ENCODE measurements at regions not wholly inside any gene's neighbourhood (a gene's known extent, or its start where the extent isn't known, plus 50 kb on each side); places are given as distances from the start of the nearest gene placed in this dataset.

DNA sequence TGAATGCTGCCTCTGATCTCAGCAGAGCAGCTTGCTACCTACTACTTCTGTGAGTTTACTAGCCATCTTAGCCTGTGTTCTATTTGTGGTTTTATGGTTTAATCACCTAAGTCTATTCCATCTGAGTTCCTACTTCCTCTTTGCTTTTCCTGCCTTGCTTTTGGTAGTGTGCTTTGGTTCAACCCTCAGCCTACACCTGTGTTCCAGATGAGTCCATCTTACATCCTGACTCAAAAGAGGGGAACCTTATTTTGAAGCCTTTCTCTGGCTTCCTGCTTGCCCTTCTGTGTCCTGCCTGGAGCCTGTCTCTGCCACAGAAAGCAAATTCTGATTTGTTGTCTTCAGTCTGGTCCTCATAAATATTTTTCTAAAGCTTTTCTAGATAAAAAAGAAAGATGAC is 530.3 kb upstream of the MEX3C start:
- no peak for DNase-seq (ENCODE audit: low read depth)
- Histone ChIP-seq H3K4me3 (ENCODE audit: low read depth, low read length) (no peak overlapping the region), H3K27me3 (ENCODE audit: control insufficient read depth, insufficient read depth, low read length) (no peaks in the 10 kb centered on the region), H3K36me3 (ENCODE audit: control insufficient read depth, insufficient read depth, low read length) (no peaks in the 10 kb centered on the region)
- TF ChIP-seq, protein P1, sequence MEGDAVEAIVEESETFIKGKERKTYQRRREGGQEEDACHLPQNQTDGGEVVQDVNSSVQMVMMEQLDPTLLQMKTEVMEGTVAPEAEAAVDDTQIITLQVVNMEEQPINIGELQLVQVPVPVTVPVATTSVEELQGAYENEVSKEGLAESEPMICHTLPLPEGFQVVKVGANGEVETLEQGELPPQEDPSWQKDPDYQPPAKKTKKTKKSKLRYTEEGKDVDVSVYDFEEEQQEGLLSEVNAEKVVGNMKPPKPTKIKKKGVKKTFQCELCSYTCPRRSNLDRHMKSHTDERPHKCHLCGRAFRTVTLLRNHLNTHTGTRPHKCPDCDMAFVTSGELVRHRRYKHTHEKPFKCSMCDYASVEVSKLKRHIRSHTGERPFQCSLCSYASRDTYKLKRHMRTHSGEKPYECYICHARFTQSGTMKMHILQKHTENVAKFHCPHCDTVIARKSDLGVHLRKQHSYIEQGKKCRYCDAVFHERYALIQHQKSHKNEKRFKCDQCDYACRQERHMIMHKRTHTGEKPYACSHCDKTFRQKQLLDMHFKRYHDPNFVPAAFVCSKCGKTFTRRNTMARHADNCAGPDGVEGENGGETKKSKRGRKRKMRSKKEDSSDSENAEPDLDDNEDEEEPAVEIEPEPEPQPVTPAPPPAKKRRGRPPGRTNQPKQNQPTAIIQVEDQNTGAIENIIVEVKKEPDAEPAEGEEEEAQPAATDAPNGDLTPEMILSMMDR (IDR thresholded peaks at IDR 0.05; ENCODE audit: insufficient read depth, low read length, poor library complexity, severe bottlenecking): no peak

DNA sequence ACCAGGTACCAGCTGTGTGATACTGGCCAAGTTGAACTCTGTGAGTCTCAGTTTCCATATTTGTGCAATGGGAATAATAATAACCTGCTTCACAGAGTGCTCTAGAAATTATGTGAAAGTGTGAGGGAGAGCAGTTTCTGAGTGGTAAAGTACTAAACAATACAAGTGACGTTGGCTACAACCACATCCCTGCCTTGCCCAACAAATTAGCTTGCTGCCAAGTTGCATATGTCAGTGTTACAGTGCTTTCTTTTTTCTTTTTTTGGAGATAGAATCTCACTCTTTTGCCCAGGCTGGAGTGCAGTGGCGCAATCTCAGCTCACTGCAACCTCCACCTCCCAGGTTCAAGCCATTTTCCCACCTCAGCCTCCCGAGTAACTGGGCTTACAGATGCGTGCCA is 533.6 kb upstream of the MEX3C start:
- TF ChIP-seq, protein P1 (IDR thresholded peaks at IDR 0.05; ENCODE audit: insufficient read depth, low read length, poor library complexity, severe bottlenecking): no peak
- H3K27me3 ChIP-seq (ENCODE audit: control insufficient read depth, insufficient read depth, low read length): no peaks in the 10 kb centered on the region
- no peak overlapping the region for H3K4me3 ChIP-seq (ENCODE audit: low read depth, low read length)
- no peaks in the 10 kb centered on the region for H3K36me3 ChIP-seq (ENCODE audit: control insufficient read depth, insufficient read depth, low read length)
- DNase-seq (ENCODE audit: low read depth): no peak

- Histone ChIP-seq H3K36me3 (ENCODE audit: control insufficient read depth, insufficient read depth, low read length) (no peaks in the 10 kb centered on the region), H3K4me3 (ENCODE audit: low read depth, low read length) (no peak overlapping the region), H3K27me3 (ENCODE audit: control insufficient read depth, insufficient read depth, low read length) (no peaks in the 10 kb centered on the region)
- TF ChIP-seq, protein P1 (IDR thresholded peaks at IDR 0.05; ENCODE audit: insufficient read depth, low read length, poor library complexity, severe bottlenecking): no peak
- DNase-seq (ENCODE audit: low read depth): no peak
These were observed 537.1 kb upstream of the MEX3C start for GRCh38 chr18:51734576-51734975.

DNA sequence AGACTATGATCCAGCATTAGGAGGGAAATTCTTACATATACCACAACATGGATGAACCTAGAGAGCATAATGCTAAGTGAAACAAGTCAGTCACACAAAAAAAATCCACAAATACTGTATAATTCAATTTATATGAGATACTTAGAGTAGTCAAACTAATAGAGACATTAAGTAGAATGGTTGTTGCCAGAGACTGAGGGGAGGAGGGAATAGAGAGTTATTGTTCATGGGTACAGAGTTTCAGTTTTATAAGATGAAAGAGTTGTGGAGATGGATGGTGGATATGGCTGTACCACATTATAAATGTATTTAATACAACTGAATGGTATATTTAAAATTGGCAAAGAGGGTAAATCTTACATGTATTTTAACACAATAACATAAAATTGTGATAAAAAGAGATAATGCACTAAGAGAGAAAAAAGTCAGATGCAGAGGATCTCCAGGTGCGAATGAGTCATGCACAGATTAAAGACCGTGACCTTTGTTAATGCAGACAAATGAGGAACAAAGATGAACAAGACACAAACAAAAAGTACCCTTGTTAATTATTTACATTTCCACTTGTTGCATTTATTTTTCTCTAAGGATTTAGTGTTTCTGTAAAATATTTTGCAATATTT is 541.7 kb upstream of the MEX3C start:
- TF ChIP-seq, protein P1 (IDR thresholded peaks at IDR 0.05; ENCODE audit: insufficient read depth, low read length, poor library complexity, severe bottlenecking): no peak
- no peak for DNase-seq (ENCODE audit: low read depth)
- Histone ChIP-seq H3K27me3 (ENCODE audit: control insufficient read depth, insufficient read depth, low read length) (no peaks in the 10 kb centered on the region), H3K36me3 (ENCODE audit: control insufficient read depth, insufficient read depth, low read length) (no peaks in the 10 kb centered on the region), H3K4me3 (ENCODE audit: low read depth, low read length) (no peak overlapping the region)

DNA sequence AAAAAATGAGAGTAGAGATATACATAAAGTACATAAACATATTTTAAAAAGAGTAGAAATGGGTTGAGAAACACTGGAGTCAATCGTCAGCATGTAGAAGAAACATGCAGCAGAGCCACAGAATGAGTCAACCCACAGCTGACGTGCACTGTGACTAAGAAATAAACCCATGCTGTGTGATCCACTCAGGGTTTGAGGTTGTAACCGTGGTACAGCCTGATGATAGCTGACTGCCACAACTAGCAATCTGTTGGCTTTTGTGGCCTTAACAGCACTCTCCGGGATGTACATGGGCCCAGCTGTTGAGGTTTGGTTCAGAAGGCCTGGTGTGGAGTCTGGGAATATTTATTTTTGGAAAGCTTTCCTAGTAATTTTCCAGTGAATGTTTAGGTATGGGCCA is 554.4 kb upstream of the MEX3C start:
- DNase-seq (ENCODE audit: low read depth): peak; percentile 28
- Histone ChIP-seq H3K36me3 (ENCODE audit: control insufficient read depth, insufficient read depth, low read length) (no peaks in the 10 kb centered on the region), H3K27me3 (ENCODE audit: control insufficient read depth, insufficient read depth, low read length) (no peaks in the 10 kb centered on the region), H3K4me3 (ENCODE audit: low read depth, low read length) (no peak overlapping the region)
- TF ChIP-seq, protein P1 (IDR thresholded peaks at IDR 0.05; ENCODE audit: insufficient read depth, low read length, poor library complexity, severe bottlenecking): no peak

DNA sequence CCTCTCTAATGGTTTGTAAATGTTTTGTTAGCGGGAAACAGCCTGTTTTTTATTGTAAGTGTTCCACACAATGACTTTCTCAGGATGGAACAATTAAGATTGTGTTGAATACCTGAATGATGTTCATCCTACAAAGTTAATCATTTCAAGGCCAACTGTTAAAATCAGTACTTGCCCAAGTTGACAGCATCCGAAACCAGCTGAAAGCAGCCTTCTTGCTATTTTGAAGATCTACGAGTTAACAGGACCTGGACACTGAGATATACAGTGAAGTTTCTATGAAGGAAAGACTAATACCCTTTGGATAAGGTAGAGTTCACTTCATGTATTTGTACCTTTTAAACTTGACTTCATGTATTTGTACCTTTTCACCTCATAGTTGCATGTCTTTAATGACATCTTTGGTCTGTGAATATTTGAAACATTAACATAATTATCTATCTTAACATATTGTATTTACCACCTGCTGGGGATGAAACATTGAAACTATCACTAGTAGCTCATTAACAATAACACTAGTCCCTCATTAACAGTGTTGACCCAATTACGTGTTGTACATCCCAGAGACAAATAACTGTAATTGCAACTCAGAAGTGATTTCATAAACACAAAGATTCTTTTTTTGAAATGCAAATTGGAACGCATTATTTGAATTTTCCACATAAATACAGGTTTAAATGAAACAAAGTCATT is 556.0 kb upstream of the MEX3C start:
- Histone ChIP-seq H3K27me3 (ENCODE audit: control insufficient read depth, insufficient read depth, low read length) (no peaks in the 10 kb centered on the region), H3K4me3 (ENCODE audit: low read depth, low read length) (no peak overlapping the region), H3K36me3 (ENCODE audit: control insufficient read depth, insufficient read depth, low read length) (no peaks in the 10 kb centered on the region)
- DNase-seq (ENCODE audit: low read depth): no peak
- TF ChIP-seq, protein P1 (IDR thresholded peaks at IDR 0.05; ENCODE audit: insufficient read depth, low read length, poor library complexity, severe bottlenecking): no peak

Measured in kidney epithelial cell (primary cell).